Osteocyte (in vitro differentiated cells): ENCODE measurements at regions not wholly inside any gene's neighbourhood (a gene's known extent, or its start where the extent isn't known, plus 50 kb on each side); places are given as distances from the start of the nearest gene placed in this dataset.

Source experiments
- DNase-seq: peaks from one replicate; pipeline ENCODE4 v3.0.0; 2021; ENCODE audit warnings: mixed read lengths; ENCODE audit not compliant: unreplicated experiment; ENCODE audit errors: extremely low spot score
- H3K27ac Mint-ChIP-seq: one replicate; pipeline ENCODE4 v1.8.0; 2021; ENCODE audit warnings: mild to moderate bottlenecking, mixed read lengths; ENCODE audit not compliant: unreplicated experiment
- H3K27me3 Mint-ChIP-seq: one replicate; pipeline ENCODE4 v1.8.0; 2021; ENCODE audit warnings: mixed read lengths; ENCODE audit not compliant: unreplicated experiment
- H3K36me3 Mint-ChIP-seq: one replicate; pipeline ENCODE4 v1.8.0; 2021; ENCODE audit warnings: mixed read lengths; ENCODE audit not compliant: unreplicated experiment
- H3K4me1 Mint-ChIP-seq: one replicate; pipeline ENCODE4 v1.8.0; 2021; ENCODE audit warnings: mixed read lengths; ENCODE audit not compliant: unreplicated experiment
- H3K4me3 Mint-ChIP-seq: one replicate; pipeline ENCODE4 v1.8.0; 2021; ENCODE audit warnings: mild to moderate bottlenecking, moderate library complexity, mixed read lengths; ENCODE audit not compliant: unreplicated experiment
- H3K9me3 Mint-ChIP-seq: one replicate; pipeline ENCODE4 v1.8.0; 2021; ENCODE audit warnings: mixed read lengths; ENCODE audit not compliant: unreplicated experiment
- CTCF ChIP-seq: fragments of 200-600 bp; sonication (generic); IDR thresholded peaks from 2 replicates; pipeline ENCODE4 v1.5.0; 2021; ENCODE audit warnings: antibody characterized with exemption, mild to moderate bottlenecking, moderate library complexity

GRCh38 chr7:110356438-110356837 lies 734.5 kb upstream of the LRRN3 start:
- peaks cover 16% of the 10 kb centered on the region for H3K9me3 Mint-ChIP-seq
- no peaks in the 10 kb centered on the region for H3K36me3 Mint-ChIP-seq
- no peak for DNase-seq
- no peaks in the 10 kb centered on the region for H3K27me3 Mint-ChIP-seq
- no peak overlapping the region for H3K27ac Mint-ChIP-seq
- no peaks in the 10 kb centered on the region for H3K4me1 Mint-ChIP-seq
- no peak for TF ChIP-seq CTCF
- H3K4me3 Mint-ChIP-seq: no peak overlapping the region

GRCh38 chr7:110358028-110358427 lies 732.9 kb upstream of the LRRN3 start:
- H3K27ac Mint-ChIP-seq: no peak overlapping the region

GRCh38 chr7:110371709-110372108 lies 719.2 kb upstream of the LRRN3 start:
- peaks cover 5% of the 10 kb centered on the region for H3K9me3 Mint-ChIP-seq
- no peak overlapping the region for H3K27ac Mint-ChIP-seq
- TF ChIP-seq CTCF: no peak
- H3K27me3 Mint-ChIP-seq: no peaks in the 10 kb centered on the region
- no peak overlapping the region for H3K4me3 Mint-ChIP-seq
- no peaks in the 10 kb centered on the region for H3K36me3 Mint-ChIP-seq
- no peak for DNase-seq
- no peaks in the 10 kb centered on the region for H3K4me1 Mint-ChIP-seq

More at GRCh38 chr7:110358028-110358427, 732.9 kb upstream of the LRRN3 start:
- DNase-seq: no peak
- TF ChIP-seq CTCF: no peak
- H3K27me3 Mint-ChIP-seq: no peaks in the 10 kb centered on the region
- no peaks in the 10 kb centered on the region for H3K36me3 Mint-ChIP-seq
- H3K4me1 Mint-ChIP-seq: no peaks in the 10 kb centered on the region
- H3K4me3 Mint-ChIP-seq: no peak overlapping the region
- H3K9me3 Mint-ChIP-seq: peaks cover 23% of the 10 kb centered on the region

GRCh38 chr7:110372685-110373084 lies 718.2 kb upstream of the LRRN3 start:
- Mint-ChIP-seq H3K9me3 (peaks cover 5% of the 10 kb centered on the region), H3K27ac (no peak overlapping the region)

GRCh38 chr7:110373416-110373815 lies 717.5 kb upstream of the LRRN3 start:
- H3K9me3 Mint-ChIP-seq: peaks cover 5% of the 10 kb centered on the region
- no peaks in the 10 kb centered on the region for H3K27me3 Mint-ChIP-seq
- H3K4me3 Mint-ChIP-seq: no peak overlapping the region
- no peaks in the 10 kb centered on the region for H3K36me3 Mint-ChIP-seq
- no peak for TF ChIP-seq CTCF
- DNase-seq: no peak
- H3K27ac Mint-ChIP-seq: no peak overlapping the region
- no peaks in the 10 kb centered on the region for H3K4me1 Mint-ChIP-seq

More at GRCh38 chr7:110372685-110373084, 718.2 kb upstream of the LRRN3 start:
- no peak overlapping the region for H3K4me3 Mint-ChIP-seq
- no peaks in the 10 kb centered on the region for H3K27me3 Mint-ChIP-seq
- DNase-seq: no peak
- no peak for TF ChIP-seq CTCF
- H3K4me1 Mint-ChIP-seq: no peaks in the 10 kb centered on the region
- H3K36me3 Mint-ChIP-seq: no peaks in the 10 kb centered on the region
